HG02678 (cell line): ENCODE measurements at regions not wholly inside any gene's neighbourhood (a gene's known extent, or its start where the extent isn't known, plus 50 kb on each side); places are given as distances from the start of the nearest gene placed in this dataset.

ENCODE experiments used
- ATAC-seq: cut with Tn5 transposase; IDR thresholded peaks from one replicate; pipeline ENCODE4 v1.9.1; 2021; ENCODE audit warnings: mild to moderate bottlenecking, moderate library complexity; ENCODE audit not compliant: unreplicated experiment

DNA sequence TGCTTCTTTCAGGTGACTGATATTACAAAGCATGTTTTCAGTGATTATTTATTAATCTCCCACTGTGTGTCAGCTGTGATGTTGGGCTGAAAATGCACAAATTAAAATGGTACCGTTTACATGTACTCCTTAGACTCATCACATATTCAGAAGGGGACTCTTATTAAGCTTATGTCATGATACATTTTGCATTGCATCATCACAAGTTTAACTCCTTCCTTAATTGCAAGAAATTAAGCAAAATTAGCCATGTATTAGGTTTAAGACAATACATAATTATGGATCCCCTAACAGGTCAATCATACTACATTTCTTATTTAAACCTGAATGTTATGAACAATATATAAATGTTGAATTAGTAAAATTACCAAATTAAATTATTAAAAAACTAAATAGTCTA is 899.1 kb downstream of the TMEM182 start:
- no peak for ATAC-seq

DNA sequence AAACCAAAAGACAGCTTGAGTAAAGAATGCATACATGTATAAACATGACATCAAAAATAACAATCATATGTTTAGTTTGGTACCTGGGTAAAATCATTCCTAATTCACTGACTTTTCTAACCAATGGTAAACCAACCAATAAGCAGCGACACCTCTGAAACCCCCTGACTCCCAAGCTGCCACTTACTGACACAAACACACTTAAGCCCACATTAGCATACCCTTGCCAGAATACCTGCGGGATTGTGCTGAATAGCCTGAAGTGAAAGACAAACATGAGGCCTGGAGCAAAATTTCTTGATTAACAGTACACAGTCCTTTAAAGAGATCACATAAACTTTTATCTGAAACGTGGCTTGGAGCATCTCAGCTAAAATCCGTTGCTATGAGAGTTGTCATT is 902.9 kb downstream of the TMEM182 start:
- no peak for ATAC-seq

DNA sequence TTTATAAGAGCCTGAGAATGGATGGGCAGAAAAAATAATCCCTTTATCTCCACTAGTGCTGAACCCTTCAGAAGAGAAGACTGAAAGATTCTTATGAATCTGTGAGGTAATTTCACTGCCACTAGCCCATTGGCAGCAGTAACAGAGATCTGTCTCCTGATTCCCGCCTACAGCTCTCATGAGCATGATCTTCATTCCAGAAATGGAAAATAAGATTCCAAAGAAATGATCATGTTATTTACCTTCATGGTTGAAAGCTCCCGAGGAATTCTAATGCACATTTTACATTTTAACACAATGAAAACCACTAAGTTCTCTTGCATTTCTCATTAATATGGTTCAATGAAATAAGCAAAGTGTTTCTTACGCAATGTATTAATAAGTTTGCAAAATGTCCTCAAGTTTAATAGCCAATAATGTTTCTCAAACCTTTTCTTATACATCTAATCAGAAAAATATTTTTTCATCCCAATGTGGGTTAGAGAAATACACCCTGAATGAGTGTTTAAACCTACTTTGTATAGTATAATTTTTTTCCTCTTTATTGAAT is 905.6 kb downstream of the TMEM182 start:
- no peak for ATAC-seq

DNA sequence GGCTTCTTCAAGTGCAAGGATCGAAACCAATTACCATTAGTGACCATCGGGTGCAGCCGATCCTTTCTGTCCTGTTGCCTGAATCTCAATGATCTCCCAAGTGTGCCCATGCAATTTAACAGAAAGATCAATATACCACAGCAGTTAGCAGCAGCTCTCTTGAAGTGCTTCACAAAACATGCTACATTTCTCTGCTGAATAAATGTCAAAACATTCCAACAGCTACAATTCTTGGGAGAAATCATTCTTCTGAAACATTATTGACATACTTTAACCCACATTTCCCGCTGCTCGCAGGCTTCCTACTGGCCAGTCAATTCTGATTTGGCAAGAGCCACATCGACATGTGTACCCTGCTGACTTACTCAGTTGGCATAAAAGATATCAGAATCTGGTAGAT is 907.7 kb downstream of the TMEM182 start:
- ATAC-seq: no peak
